Spleen (tissue), 11 donors: ENCODE measurements at regions not wholly inside any gene's neighbourhood (a gene's known extent, or its start where the extent isn't known, plus 50 kb on each side); places are given as distances from the start of the nearest gene placed in this dataset.

Experiments used
- DNase-seq: peaks from one replicate; pipeline ENCODE4 v3.0.0-alpha.2; 2020
- H3K27ac ChIP-seq, 8 donors: fragments of 200-600 bp; sonication (generic) in 7 of 8; 1 replicate in 4 of 8; 2 replicates in 4 of 8; pipeline versions ENCODE4 v1.5.0 to v1.8.0; 2016 to 2021; ENCODE audit warnings: inconsistent platforms in 4 of 8, mild to moderate bottlenecking in 4 of 8, moderate library complexity in 1 of 8
- H3K27me3 ChIP-seq, 7 donors: fragments of 200-600 bp; sonication (generic) in 6 of 7; replicated peaks in 1 of 7; 1 replicate in 4 of 7; 2 replicates in 3 of 7; pipeline versions ENCODE4 v1.5.0 to v1.8.0; 2016 to 2021; ENCODE audit warnings: inconsistent platforms in 3 of 7, mild to moderate bottlenecking in 1 of 7
- H3K36me3 ChIP-seq, 6 donors: fragments of 200-600 bp; sonication (generic) in 5 of 6; 1 replicate in 4 of 6; 2 replicates in 2 of 6; pipeline versions ENCODE4 v1.5.0 to v1.8.0; 2016 to 2021; ENCODE audit warnings: inconsistent platforms in 2 of 6
- H3K4me1 ChIP-seq, 6 donors: fragments of 200-600 bp; sonication (generic) in 5 of 6; 1 replicate in 3 of 6; 2 replicates in 3 of 6; pipeline versions ENCODE4 v1.5.0 to v1.8.0; 2016 to 2021; ENCODE audit warnings: inconsistent platforms in 3 of 6
- H3K4me3 ChIP-seq, 8 donors: fragments of 200-600 bp; sonication (generic) in 7 of 8; 1 replicate in 4 of 8; 2 replicates in 4 of 8; pipeline versions ENCODE4 v1.5.0 to v1.8.0; 2016 to 2021; ENCODE audit warnings: inconsistent platforms in 4 of 8, mild to moderate bottlenecking in 4 of 8, moderate library complexity in 2 of 8
- H3K9me3 ChIP-seq, 8 donors: fragments of 200-600 bp; sonication (generic) in 7 of 8; 1 replicate in 4 of 8; 2 replicates in 4 of 8; pipeline versions ENCODE4 v1.5.0 to v1.8.0; 2016 to 2021; ENCODE audit warnings: inconsistent platforms in 4 of 8
- POLR2A ChIP-seq, 3 donors: fragments of 450-650 bp; IDR thresholded peaks; one replicate each; pipeline ENCODE4 v1.5.1; 2017; ENCODE audit warnings: antibody characterized with exemption in 3 of 3, mild to moderate bottlenecking in 1 of 3
- POLR2AphosphoS5 ChIP-seq, 3 donors: sonication (generic); formaldehyde crosslinking; IDR thresholded peaks; one replicate each; pipeline ENCODE4 v1.5.1; 2017; ENCODE audit warnings: antibody characterized with exemption in 3 of 3
- WGBS, 5 donors: extraction: QIAGEN DNeasy Blood & Tissue Kit in 3 of 5; methylation state at CpG; one replicate each; pipeline versions ENCODE4 v1.1.5 to v1.1.7; 2013 to 2018; 5-methylcytosine and 5-hydroxymethylcytosine counted together
- intact Hi-C: fragments of 100-400 bp; cut with DNase I; formaldehyde crosslinking; loops from one replicate; pipeline ENCODE4 v1.15.0; 2023; ENCODE audit warnings: low total_unique reads
- TF ChIP-seq, protein P1 (sequence below), 11 experiments: fragments of 200-600 bp in 7 of 11; fragments of 450-650 bp in 4 of 11; sonication (generic) in 4 of 11; IDR thresholded peaks in 8 of 11; conservative IDR thresholded peaks in 3 of 11; 1 replicate in 7 of 11; 2 replicates in 4 of 11; pipeline versions ENCODE4 v1.4.0 to v1.8.0; 2016 to 2021; ENCODE audit warnings: antibody characterized with exemption in 11 of 11, inconsistent platforms in 4 of 11, mild to moderate bottlenecking in 1 of 11
- donor health status: healthy with polysubstance abuse.
- donor health status: DM: no; HTN: no; CAD: no; lungs with moderate emphysema.
- donor health status: DM: no; HTN: no; CAD: no.
- donor health status: Bipolar disorder and iron deficiency.
- donor health status: healthy.
- donor health status: DM: no; HTN: no; CAD: no.
- donor health status: DM: yes; HTN: yes; CAD: no.

DNA sequence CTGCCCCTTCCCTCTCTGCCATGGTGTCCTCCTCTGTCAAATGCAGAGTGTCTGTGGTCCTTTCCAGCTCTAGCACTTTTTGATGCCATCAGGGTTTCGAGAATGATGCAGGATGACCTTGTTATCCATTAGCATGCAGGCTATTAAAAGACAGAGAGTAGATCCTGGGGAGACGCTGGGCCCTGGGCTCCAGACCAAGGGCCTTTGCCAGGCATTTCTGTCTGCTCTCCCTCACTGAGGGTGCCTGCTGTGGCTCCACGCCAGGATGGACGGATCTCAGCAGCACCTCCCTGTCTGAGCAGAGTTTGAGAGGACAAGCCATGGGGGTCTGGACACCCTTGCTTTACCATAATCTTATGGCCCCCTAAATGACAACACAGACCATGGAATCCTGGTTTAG, 110.8 kb upstream of the CD82 start:
- no peaks in the 10 kb centered on the region for H3K27me3 ChIP-seq
- no peak overlapping the region for H3K27ac ChIP-seq
- H3K9me3 ChIP-seq = no peaks in the 10 kb centered on the region
- no peak for DNase-seq
- no peaks in the 10 kb centered on the region for H3K36me3 ChIP-seq
- no peak for TF ChIP-seq POLR2AphosphoS5 (IDR thresholded peaks at IDR 0.05)
- TF ChIP-seq, protein P1, sequence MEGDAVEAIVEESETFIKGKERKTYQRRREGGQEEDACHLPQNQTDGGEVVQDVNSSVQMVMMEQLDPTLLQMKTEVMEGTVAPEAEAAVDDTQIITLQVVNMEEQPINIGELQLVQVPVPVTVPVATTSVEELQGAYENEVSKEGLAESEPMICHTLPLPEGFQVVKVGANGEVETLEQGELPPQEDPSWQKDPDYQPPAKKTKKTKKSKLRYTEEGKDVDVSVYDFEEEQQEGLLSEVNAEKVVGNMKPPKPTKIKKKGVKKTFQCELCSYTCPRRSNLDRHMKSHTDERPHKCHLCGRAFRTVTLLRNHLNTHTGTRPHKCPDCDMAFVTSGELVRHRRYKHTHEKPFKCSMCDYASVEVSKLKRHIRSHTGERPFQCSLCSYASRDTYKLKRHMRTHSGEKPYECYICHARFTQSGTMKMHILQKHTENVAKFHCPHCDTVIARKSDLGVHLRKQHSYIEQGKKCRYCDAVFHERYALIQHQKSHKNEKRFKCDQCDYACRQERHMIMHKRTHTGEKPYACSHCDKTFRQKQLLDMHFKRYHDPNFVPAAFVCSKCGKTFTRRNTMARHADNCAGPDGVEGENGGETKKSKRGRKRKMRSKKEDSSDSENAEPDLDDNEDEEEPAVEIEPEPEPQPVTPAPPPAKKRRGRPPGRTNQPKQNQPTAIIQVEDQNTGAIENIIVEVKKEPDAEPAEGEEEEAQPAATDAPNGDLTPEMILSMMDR (IDR thresholded peaks at IDR 0.05 in 8 of 11, conservative IDR thresholded peaks at IDR 0.05 in 3 of 11) = no peak
- TF ChIP-seq POLR2A (IDR thresholded peaks at IDR 0.05) = no peak
- no peak overlapping the region for H3K4me3 ChIP-seq
- 66 to 84% (median 75%) methylated on average over 3 to 4 of the region's 4 CpGs for WGBS, 5 donors
- intact Hi-C loops = no loop called here
- H3K4me1 ChIP-seq = no peaks in the 10 kb centered on the region

DNA sequence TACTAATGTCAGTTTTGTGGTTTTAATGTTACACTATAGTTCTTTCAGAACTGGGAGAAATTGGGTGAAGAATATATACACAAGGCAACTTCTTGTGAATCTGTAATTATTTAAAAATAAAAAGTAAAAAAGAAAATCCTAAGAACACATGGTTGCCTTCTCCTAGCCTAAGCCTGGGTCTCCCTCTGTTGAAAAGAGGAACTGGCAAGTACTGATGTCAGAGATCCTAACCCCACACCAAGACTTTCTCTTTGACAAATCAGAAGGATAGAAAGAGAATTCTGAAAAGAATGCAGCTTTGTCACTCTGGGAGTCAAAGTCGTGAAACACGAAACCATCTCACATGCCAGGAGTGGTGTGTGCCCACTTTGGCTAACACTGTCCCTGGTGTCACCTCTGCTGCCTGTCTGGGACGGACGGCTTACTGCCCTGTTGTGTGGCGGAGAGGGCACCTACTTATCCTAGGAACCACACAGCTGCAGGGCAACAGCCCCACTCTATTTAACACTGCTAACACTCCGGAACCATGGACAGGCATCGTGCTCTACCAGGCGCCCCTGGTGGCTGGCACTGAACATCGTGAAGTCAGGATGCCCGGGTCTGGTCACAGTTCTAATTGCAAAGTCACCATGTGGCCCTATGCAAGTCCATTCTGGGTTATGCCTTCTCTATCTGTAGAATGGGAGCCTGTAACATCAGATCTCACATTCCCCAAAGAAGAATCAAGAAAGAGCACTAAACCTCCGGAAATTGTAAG, 108.7 kb upstream of the CD82 start:
- no peak overlapping the region for H3K27ac ChIP-seq
- TF ChIP-seq POLR2A (IDR thresholded peaks at IDR 0.05) (no peak), POLR2AphosphoS5 (IDR thresholded peaks at IDR 0.05) (no peak)
- TF ChIP-seq, protein P1 (IDR thresholded peaks at IDR 0.05 in 8 of 11, conservative IDR thresholded peaks at IDR 0.05 in 3 of 11) = no peak
- no peaks in the 10 kb centered on the region for H3K4me1 ChIP-seq
- peaks cover 0 to 8% (median 0%) of the 10 kb centered on the region in 8 donors for H3K9me3 ChIP-seq
- no peaks in the 10 kb centered on the region for H3K36me3 ChIP-seq
- H3K4me3 ChIP-seq = no peak overlapping the region
- no peaks in the 10 kb centered on the region for H3K27me3 ChIP-seq
- 68 to 87% (median 76%) methylated on average over 9 to 11 of the region's 11 CpGs for WGBS, 5 donors
- intact Hi-C loops = no loop called here
- no peak for DNase-seq

DNA sequence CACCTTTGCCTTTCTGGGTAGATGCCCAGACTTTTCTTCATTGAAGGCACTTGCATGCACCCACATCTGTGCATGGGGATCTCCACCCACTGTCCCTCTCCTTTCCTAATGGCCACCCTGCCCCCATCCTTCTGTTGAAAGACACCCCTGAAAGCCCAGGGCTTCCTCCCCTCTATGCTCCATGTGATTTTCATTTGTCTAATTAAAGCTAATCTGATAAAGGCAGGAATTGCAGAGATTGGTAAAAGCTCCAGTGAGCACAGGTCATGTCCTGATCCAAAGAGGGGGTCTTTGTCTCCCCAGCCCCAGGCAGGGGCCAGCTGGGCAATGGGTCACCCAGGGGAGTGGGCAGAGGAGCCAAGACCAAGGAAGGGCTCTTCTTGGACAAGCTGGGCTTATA, 107.6 kb upstream of the CD82 start:
- intact Hi-C loops = no loop called here
- no peak overlapping the region for H3K27ac ChIP-seq
- DNase-seq = no peak
- no peaks in the 10 kb centered on the region for H3K27me3 ChIP-seq
- H3K4me3 ChIP-seq = no peak overlapping the region
- H3K4me1 ChIP-seq = no peaks in the 10 kb centered on the region
- H3K36me3 ChIP-seq = no peaks in the 10 kb centered on the region
- TF ChIP-seq POLR2AphosphoS5 (IDR thresholded peaks at IDR 0.05) (no peak), POLR2A (IDR thresholded peaks at IDR 0.05) (no peak)
- TF ChIP-seq, protein P1 (IDR thresholded peaks at IDR 0.05 in 8 of 11, conservative IDR thresholded peaks at IDR 0.05 in 3 of 11) = no peak
- peaks cover 0 to 8% (median 0%) of the 10 kb centered on the region in 8 donors for H3K9me3 ChIP-seq

DNA sequence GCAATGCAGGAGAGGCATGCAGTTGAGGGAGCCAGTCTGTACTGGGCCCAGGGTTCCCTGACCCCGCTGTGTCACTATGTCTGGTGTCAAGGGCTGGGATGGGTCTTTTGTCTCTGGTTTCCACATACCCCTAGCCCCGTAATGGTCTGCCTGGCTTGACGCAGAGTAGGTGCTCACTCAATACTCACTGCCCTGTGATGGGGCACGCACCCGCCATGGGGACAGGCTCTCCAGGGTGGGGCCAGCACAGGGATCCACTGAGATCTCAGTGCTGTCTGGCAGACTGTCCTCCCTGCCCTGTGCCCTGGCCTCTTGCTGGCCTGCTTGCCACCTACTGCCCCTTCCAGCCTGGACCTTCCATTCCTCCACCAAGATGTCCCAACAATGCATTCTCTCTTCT, 101.7 kb upstream of the CD82 start:
- no peak for TF ChIP-seq POLR2AphosphoS5 (IDR thresholded peaks at IDR 0.05)
- TF ChIP-seq POLR2A (IDR thresholded peaks at IDR 0.05) = no peak
- TF ChIP-seq, protein P1 (IDR thresholded peaks at IDR 0.05 in 8 of 11, conservative IDR thresholded peaks at IDR 0.05 in 3 of 11) = no peak

More for the DNA sequence above, 101.7 kb upstream of the CD82 start:
- H3K27ac ChIP-seq = no peak overlapping the region
- peaks cover 0 to 23% (median 10%) of the 10 kb centered on the region in 8 donors for H3K9me3 ChIP-seq
- intact Hi-C loops = no loop called here
- H3K4me3 ChIP-seq = no peak overlapping the region
- no peaks in the 10 kb centered on the region for H3K4me1 ChIP-seq
- 89 to 93% (median 92%) methylated on average over 5 of the region's 5 CpGs for WGBS, 5 donors
- H3K36me3 ChIP-seq = no peaks in the 10 kb centered on the region
- peaks cover 0 to 13% (median 0%) of the 10 kb centered on the region in 7 donors for H3K27me3 ChIP-seq
- DNase-seq = peak; percentile 67
